Activated CD8-positive, alpha-beta memory T cell treated with anti-CD3 and anti-CD28 coated beads, Interleukin-2, amount 50 U/mL, for 4 hours (primary cell): ENCODE measurements at regions not wholly inside any gene's neighbourhood (a gene's known extent, or its start where the extent isn't known, plus 50 kb on each side); places are given as distances from the start of the nearest gene placed in this dataset.
"Not testable (repeated sequence)": the region's sequence is repeated elsewhere in the genome, so short reads cannot be mapped to it uniquely, and the experiment has no call there.

Experiments
- DNase-seq: peaks from one replicate; pipeline ENCODE4 v3.0.0-alpha.2; 2020

DNA sequence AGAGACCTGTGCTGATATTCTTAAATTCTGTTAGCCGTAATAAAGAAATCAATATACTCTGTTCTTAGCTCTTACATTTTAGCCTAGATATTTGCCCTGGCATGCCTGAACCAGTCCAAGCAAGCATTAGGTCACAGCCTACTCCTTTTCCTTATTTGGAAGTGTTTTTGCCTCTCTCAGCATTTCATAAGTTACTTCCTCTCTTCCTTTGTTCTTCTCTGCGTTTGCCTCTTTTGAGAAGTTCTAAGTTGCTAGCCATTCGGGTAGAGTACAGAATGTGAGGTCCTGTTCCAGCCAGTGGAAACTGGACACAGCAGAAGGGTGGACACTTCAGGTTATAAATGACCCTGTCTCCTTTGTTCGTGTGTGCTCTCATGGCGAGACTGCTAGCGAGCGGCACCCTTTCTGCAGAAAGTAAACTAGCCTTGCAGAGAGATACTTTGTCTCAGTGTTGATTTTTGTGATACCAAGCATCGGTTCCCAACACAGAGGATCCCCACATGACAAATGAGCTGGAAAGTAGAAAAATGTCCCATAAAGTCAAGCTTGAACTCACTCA is 75.0 kb upstream of the FAM153A start:
- not testable (repeated sequence) for DNase-seq

DNA sequence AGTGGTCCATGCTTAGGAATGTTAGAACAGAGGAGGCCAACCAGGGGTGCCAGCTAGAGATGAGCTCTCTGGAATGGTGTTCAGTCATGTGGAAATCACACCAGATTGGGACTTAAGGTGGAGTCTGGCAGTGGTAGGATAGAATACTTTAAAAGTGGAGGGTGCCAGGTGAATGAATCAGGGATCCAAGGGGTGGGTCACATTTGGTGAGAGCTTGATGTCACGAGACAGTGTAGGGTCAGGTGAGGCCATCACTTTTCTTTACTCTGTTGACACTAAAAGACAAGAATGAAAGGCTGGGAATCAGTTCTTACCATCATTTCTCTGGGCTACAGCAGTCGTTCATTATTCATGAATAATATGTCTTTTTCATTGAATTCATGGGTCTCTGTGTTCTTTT is 73.8 kb upstream of the FAM153A start:
- DNase-seq: not testable (repeated sequence)

DNA sequence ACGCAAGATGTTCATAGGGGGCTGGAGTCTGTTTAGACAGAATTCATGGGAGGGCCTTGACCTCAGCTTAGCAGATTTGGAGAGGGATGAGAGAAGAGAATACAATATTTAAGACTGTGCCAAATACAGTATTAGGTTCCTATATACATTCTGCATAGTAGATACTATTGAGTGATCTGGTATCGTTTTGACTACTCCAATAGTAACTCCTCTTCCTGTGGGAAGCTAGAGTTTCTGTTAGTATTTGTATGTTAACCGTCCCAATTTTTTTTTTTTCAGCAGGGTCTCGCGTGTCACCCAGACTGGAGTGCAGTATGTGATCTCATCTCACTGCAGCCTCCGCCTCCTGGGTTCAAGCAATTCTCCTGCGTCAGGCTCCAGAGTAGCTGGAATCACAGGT is 65.2 kb upstream of the FAM153A start:
- not testable (repeated sequence) for DNase-seq

DNA sequence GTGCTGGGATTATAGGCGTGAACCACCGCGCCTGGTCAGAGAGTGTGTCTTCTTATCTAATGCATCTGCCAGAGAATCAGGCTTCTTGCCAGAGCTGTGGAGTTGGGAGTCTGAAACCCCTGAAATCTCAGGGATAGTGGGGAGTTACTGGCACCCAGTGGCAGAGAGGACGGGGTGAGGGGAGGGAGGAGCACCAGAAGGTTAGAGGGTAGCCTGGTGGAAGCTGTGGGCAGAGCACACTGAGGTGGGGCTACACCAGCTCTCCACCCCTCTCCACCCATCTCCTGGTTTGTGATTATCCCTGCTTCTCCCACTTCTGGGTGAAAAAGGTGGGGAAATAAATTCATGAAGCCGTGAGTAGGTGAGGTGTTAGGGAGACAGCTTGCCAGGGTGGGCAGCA is 63.9 kb upstream of the FAM153A start:
- DNase-seq: not testable (repeated sequence)

DNA sequence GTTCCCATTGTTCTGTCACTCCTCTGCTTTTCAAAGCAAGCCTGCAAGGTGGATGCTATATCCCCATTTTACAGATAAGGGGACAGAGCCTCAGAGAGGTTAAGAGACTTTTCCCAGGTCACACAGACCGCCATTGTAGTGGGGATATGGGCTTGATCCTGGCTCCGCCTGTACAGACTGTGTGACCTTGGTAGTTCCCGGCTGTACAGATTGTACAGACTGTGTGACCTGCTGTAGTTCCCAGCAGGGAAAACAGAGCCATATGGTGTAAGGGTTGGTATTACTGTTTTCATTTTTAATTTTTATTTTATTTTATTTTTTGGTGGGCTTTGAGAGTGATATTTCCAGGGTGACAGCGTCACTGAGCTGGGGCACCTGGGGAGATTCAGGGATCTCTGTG is 63.2 kb upstream of the FAM153A start:
- DNase-seq: not testable (repeated sequence)

DNA sequence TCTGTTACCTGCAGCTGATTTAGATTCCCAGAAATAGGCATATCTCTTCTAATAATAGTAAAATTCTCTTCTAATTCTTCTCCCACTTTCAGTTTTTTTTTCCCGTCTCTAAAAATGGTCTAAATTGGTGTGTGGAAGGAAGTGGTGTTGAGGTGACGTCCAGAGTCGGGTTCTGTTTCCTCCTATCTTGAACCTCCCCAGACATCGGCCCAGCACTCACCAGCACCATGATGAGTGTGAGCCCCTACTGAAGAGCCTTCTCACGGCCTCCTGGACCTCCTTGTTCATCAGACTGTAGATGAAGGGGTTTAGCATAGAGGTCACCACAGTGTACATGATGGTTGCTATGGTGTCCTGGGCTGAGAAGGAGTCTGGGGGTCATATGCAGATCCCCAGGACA is 53.5 kb upstream of the FAM153A start:
- DNase-seq: not testable (repeated sequence)
